ENCODE measurements at regions not wholly inside any gene's neighbourhood (a gene's known extent, or its start where the extent isn't known, plus 50 kb on each side); places are given as distances from the start of the nearest gene placed in this dataset.

DNA sequence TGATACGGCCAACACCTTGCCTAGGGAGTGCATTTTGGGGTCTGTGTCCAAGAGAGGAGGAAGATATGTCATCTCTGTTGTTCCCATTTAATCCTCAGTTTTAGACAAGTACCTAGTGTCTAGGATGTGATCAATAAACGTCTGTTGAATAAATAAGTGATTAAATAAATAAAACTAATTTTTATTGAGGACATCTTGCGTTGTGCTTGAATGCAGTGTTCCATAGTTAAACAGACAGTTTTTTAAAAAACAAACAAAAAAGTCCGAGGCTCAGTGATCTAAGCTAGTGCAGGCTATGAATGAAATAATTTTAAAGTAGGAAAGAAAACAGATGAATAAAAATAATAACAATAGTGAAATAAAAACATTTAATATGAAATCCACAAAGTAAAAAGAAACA lies 283.0 kb upstream of the MAF start:
- ATAC-seq = no peak
- no peak for DNase-seq (ENCODE audit: low spot score)
- Mint-ChIP-seq H3K4me3 (no peak overlapping the region), H3K9me3 (no peaks in the 10 kb centered on the region), H3K27ac (no peak overlapping the region), H3K36me3 (no peaks in the 10 kb centered on the region), H3K4me1 (peaks cover 4% of the 10 kb centered on the region; the same call in 1 of the 2 replicates), H3K27me3 (ENCODE audit: low read depth) (no peaks in the 10 kb centered on the region)
- TF ChIP-seq CBFB (CRISPR knock-in tag; IDR thresholded peaks at IDR 0.05; ENCODE audit: low read depth) (no peak), TEAD1 (CRISPR knock-in tag; IDR thresholded peaks at IDR 0.05) (no peak), ZNF317 (CRISPR knock-in tag; IDR thresholded peaks at IDR 0.05; ENCODE audit: borderline replicate concordance, low read depth) (no peak), MXD4 (CRISPR knock-in tag; IDR thresholded peaks at IDR 0.05; ENCODE audit: borderline replicate concordance) (no peak), ZNF232 (CRISPR knock-in tag; IDR thresholded peaks at IDR 0.05) (no peak), ZNF121 (CRISPR knock-in tag; IDR thresholded peaks at IDR 0.05) (no peak), ZBTB21 (CRISPR knock-in tag; IDR thresholded peaks at IDR 0.05; ENCODE audit: borderline replicate concordance) (no peak), JUN (CRISPR knock-in tag; IDR thresholded peaks at IDR 0.05) (no peak), SMAD4 (CRISPR knock-in tag; IDR thresholded peaks at IDR 0.05) (no peak), NR1H2 (CRISPR knock-in tag; IDR thresholded peaks at IDR 0.05) (no peak)
- TF ChIP-seq, protein P1, sequence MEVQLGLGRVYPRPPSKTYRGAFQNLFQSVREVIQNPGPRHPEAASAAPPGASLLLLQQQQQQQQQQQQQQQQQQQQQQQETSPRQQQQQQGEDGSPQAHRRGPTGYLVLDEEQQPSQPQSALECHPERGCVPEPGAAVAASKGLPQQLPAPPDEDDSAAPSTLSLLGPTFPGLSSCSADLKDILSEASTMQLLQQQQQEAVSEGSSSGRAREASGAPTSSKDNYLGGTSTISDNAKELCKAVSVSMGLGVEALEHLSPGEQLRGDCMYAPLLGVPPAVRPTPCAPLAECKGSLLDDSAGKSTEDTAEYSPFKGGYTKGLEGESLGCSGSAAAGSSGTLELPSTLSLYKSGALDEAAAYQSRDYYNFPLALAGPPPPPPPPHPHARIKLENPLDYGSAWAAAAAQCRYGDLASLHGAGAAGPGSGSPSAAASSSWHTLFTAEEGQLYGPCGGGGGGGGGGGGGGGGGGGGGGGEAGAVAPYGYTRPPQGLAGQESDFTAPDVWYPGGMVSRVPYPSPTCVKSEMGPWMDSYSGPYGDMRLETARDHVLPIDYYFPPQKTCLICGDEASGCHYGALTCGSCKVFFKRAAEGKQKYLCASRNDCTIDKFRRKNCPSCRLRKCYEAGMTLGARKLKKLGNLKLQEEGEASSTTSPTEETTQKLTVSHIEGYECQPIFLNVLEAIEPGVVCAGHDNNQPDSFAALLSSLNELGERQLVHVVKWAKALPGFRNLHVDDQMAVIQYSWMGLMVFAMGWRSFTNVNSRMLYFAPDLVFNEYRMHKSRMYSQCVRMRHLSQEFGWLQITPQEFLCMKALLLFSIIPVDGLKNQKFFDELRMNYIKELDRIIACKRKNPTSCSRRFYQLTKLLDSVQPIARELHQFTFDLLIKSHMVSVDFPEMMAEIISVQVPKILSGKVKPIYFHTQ (CRISPR knock-in tag; IDR thresholded peaks at IDR 0.05) = no peak
- CTCF ChIA-PET = no interaction called here
- POLR2A ChIA-PET = no interaction called here

DNA sequence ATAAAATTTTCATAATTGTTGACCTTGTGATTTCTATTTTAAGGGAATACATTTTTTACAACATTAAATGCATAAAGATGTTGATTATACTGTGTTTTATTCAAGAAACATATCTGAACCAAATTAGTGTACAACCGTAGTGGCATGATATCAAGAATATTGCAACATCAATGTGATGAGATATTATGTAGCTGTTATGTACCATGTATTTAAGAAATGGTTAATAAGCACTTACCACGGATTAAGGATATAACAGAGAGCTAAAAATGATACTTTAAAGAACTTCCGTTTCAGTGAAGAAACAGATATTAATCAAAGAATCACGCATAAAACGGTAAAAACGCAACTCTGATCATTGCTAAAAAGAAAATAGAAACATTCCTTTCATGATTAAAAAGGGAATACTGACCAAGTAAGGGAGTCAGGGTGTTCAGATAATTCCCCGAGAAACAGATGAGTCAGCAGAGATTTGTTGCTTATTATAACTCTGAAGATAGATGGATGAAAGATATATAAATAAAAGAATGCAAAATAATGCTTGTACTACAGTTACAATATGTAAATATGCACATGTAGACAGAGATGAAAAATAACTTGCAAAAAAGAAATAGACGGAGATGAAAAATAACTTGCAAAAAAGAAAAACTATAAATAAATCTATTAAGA lies 281.9 kb upstream of the MAF start:
- H3K27me3 Mint-ChIP-seq (ENCODE audit: low read depth) = no peaks in the 10 kb centered on the region
- DNase-seq (ENCODE audit: low spot score) (no peak), ATAC-seq (no peak)
- no peaks in the 10 kb centered on the region for H3K36me3 Mint-ChIP-seq
- H3K27ac Mint-ChIP-seq = no peak overlapping the region
- ChIA-PET CTCF (no interaction called here), POLR2A (no interaction called here)
- no peak overlapping the region for H3K4me3 Mint-ChIP-seq
- no peaks in the 10 kb centered on the region for H3K9me3 Mint-ChIP-seq
- TF ChIP-seq, protein P2, sequence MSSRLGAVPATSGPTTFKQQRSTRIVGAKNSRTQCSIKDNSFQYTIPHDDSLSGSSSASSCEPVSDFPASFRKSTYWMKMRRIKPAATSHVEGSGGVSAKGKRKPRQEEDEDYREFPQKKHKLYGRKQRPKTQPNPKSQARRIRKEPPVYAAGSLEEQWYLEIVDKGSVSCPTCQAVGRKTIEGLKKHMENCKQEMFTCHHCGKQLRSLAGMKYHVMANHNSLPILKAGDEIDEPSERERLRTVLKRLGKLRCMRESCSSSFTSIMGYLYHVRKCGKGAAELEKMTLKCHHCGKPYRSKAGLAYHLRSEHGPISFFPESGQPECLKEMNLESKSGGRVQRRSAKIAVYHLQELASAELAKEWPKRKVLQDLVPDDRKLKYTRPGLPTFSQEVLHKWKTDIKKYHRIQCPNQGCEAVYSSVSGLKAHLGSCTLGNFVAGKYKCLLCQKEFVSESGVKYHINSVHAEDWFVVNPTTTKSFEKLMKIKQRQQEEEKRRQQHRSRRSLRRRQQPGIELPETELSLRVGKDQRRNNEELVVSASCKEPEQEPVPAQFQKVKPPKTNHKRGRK (CRISPR knock-in tag; IDR thresholded peaks at IDR 0.05; ENCODE audit: borderline replicate concordance) = no peak
- TF ChIP-seq, protein P3, sequence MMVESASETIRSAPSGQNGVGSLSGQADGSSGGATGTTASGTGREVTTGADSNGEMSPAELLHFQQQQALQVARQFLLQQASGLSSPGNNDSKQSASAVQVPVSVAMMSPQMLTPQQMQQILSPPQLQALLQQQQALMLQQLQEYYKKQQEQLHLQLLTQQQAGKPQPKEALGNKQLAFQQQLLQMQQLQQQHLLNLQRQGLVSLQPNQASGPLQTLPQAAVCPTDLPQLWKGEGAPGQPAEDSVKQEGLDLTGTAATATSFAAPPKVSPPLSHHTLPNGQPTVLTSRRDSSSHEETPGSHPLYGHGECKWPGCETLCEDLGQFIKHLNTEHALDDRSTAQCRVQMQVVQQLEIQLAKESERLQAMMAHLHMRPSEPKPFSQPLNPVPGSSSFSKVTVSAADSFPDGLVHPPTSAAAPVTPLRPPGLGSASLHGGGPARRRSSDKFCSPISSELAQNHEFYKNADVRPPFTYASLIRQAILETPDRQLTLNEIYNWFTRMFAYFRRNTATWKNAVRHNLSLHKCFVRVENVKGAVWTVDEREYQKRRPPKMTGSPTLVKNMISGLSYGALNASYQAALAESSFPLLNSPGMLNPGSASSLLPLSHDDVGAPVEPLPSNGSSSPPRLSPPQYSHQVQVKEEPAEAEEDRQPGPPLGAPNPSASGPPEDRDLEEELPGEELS (CRISPR knock-in tag; IDR thresholded peaks at IDR 0.05) = no peak
- TF ChIP-seq IRF2 (CRISPR knock-in tag; IDR thresholded peaks at IDR 0.05; ENCODE audit: borderline replicate concordance, low read depth) = no peak
- no peak for TF ChIP-seq NFYB (CRISPR knock-in tag; conservative IDR thresholded peaks at IDR 0.05; ENCODE audit: low read depth)
- TF ChIP-seq TCF7 (CRISPR knock-in tag; IDR thresholded peaks at IDR 0.05; ENCODE audit: low read depth) = no peak
- no peak for TF ChIP-seq ZNF138 (CRISPR knock-in tag; conservative IDR thresholded peaks at IDR 0.05)
- TF ChIP-seq FOXP1 (CRISPR knock-in tag; IDR thresholded peaks at IDR 0.05; ENCODE audit: borderline replicate concordance) = no peak
- TF ChIP-seq, protein P4, sequence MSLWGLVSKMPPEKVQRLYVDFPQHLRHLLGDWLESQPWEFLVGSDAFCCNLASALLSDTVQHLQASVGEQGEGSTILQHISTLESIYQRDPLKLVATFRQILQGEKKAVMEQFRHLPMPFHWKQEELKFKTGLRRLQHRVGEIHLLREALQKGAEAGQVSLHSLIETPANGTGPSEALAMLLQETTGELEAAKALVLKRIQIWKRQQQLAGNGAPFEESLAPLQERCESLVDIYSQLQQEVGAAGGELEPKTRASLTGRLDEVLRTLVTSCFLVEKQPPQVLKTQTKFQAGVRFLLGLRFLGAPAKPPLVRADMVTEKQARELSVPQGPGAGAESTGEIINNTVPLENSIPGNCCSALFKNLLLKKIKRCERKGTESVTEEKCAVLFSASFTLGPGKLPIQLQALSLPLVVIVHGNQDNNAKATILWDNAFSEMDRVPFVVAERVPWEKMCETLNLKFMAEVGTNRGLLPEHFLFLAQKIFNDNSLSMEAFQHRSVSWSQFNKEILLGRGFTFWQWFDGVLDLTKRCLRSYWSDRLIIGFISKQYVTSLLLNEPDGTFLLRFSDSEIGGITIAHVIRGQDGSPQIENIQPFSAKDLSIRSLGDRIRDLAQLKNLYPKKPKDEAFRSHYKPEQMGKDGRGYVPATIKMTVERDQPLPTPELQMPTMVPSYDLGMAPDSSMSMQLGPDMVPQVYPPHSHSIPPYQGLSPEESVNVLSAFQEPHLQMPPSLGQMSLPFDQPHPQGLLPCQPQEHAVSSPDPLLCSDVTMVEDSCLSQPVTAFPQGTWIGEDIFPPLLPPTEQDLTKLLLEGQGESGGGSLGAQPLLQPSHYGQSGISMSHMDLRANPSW (CRISPR knock-in tag; conservative IDR thresholded peaks at IDR 0.05; ENCODE audit: low read depth) = no peak
- TF ChIP-seq, protein P5, sequence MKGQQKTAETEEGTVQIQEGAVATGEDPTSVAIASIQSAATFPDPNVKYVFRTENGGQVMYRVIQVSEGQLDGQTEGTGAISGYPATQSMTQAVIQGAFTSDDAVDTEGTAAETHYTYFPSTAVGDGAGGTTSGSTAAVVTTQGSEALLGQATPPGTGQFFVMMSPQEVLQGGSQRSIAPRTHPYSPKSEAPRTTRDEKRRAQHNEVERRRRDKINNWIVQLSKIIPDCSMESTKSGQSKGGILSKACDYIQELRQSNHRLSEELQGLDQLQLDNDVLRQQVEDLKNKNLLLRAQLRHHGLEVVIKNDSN (CRISPR knock-in tag; IDR thresholded peaks at IDR 0.05) = no peak
- no peak for TF ChIP-seq NR2C2 (CRISPR knock-in tag; IDR thresholded peaks at IDR 0.05)
- TF ChIP-seq, protein P6, sequence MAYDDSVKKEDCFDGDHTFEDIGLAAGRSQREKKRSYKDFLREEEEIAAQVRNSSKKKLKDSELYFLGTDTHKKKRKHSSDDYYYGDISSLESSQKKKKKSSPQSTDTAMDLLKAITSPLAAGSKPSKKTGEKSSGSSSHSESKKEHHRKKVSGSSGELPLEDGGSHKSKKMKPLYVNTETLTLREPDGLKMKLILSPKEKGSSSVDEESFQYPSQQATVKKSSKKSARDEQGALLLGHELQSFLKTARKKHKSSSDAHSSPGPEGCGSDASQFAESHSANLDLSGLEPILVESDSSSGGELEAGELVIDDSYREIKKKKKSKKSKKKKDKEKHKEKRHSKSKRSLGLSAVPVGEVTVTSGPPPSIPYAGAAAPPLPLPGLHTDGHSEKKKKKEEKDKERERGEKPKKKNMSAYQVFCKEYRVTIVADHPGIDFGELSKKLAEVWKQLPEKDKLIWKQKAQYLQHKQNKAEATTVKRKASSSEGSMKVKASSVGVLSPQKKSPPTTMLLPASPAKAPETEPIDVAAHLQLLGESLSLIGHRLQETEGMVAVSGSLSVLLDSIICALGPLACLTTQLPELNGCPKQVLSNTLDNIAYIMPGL (CRISPR knock-in tag; IDR thresholded peaks at IDR 0.05) = no peak
- no peak for TF ChIP-seq CREB1 (CRISPR knock-in tag; IDR thresholded peaks at IDR 0.05)
- peaks cover 4% of the 10 kb centered on the region; the same call in 1 of the 2 replicates for H3K4me1 Mint-ChIP-seq

Data from WTC11 (cell line).